ENCODE measurements at regions not wholly inside any gene's neighbourhood (a gene's known extent, or its start where the extent isn't known, plus 50 kb on each side); places are given as distances from the start of the nearest gene placed in this dataset.

- CTCF ChIA-PET, result no interaction called here
- POLR2A ChIA-PET, result no interaction called here
- Mint-ChIP-seq H3K9me3 (ENCODE audit: unreplicated experiment) (no peaks in the 10 kb centered on the region), H3K4me1 (ENCODE audit: insufficient read depth, unreplicated experiment) (no peaks in the 10 kb centered on the region), H3K4me3 (ENCODE audit: unreplicated experiment) (no peak overlapping the region), H3K27me3 (ENCODE audit: insufficient read depth, unreplicated experiment) (no peaks in the 10 kb centered on the region), H3K36me3 (ENCODE audit: insufficient read depth, unreplicated experiment) (no peaks in the 10 kb centered on the region), H3K27ac (ENCODE audit: low read depth, unreplicated experiment) (no peak overlapping the region)
- intact Hi-C loops (cut with micrococcal nuclease), result no loop called here
- BruUV-seq (replicated peaks), result no TSS peak
- TF ChIP-seq CTCF (IDR thresholded peaks at IDR 0.05; ENCODE audit: unreplicated experiment), result no peak
- DNase-seq (ENCODE audit: unreplicated experiment), result no peak
Measured at GRCh38 chr4:123209436-123209835, 187.2 kb upstream of the SPRY1 start.

GRCh38 chr4:123215536-123215935 is 181.1 kb upstream of the SPRY1 start:
- no peak for DNase-seq (ENCODE audit: unreplicated experiment)
- no peaks in the 10 kb centered on the region for H3K27me3 Mint-ChIP-seq (ENCODE audit: insufficient read depth, unreplicated experiment)
- H3K9me3 Mint-ChIP-seq (ENCODE audit: unreplicated experiment), result no peaks in the 10 kb centered on the region
- intact Hi-C loops (cut with micrococcal nuclease), result no loop called here
- no peak overlapping the region for H3K27ac Mint-ChIP-seq (ENCODE audit: low read depth, unreplicated experiment)
- no TSS peak for BruUV-seq (replicated peaks)
- no peak for TF ChIP-seq CTCF (IDR thresholded peaks at IDR 0.05; ENCODE audit: unreplicated experiment)
- CTCF ChIA-PET, result no interaction called here
- H3K4me1 Mint-ChIP-seq (ENCODE audit: insufficient read depth, unreplicated experiment), result no peaks in the 10 kb centered on the region
- POLR2A ChIA-PET, result no interaction called here
- no peak overlapping the region for H3K4me3 Mint-ChIP-seq (ENCODE audit: unreplicated experiment)
- H3K36me3 Mint-ChIP-seq (ENCODE audit: insufficient read depth, unreplicated experiment), result no peaks in the 10 kb centered on the region

- intact Hi-C loops (cut with micrococcal nuclease), result no loop called here
- DNase-seq (ENCODE audit: unreplicated experiment), result no peak
- CTCF ChIA-PET, result no interaction called here
- Mint-ChIP-seq H3K9me3 (ENCODE audit: unreplicated experiment) (no peaks in the 10 kb centered on the region), H3K27ac (ENCODE audit: low read depth, unreplicated experiment) (no peak overlapping the region), H3K4me3 (ENCODE audit: unreplicated experiment) (no peak overlapping the region), H3K27me3 (ENCODE audit: insufficient read depth, unreplicated experiment) (no peaks in the 10 kb centered on the region), H3K4me1 (ENCODE audit: insufficient read depth, unreplicated experiment) (no peaks in the 10 kb centered on the region), H3K36me3 (ENCODE audit: insufficient read depth, unreplicated experiment) (no peaks in the 10 kb centered on the region)
- POLR2A ChIA-PET, result no interaction called here
- no TSS peak for BruUV-seq (replicated peaks)
- no peak for TF ChIP-seq CTCF (IDR thresholded peaks at IDR 0.05; ENCODE audit: unreplicated experiment)
Measured at GRCh38 chr4:123216543-123216942, 180.1 kb upstream of the SPRY1 start.

DNA sequence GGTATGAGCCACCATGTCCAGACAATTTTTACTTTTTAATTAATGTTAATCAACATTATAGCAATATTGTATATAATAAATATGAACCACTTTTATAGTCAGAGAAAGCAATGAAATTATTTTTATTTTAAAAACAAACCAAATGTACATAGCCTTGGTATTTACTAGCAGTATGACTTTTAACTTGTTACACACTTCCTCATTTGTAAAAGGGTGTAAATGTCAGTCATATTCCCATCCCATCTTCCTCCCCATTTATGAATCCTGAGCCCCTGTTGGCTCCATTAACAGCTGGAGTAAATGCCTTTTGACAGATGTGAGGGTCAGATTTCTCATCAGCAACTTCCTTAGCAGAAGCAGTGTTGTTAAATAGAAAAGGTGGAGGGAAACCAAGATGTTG is 179.6 kb upstream of the SPRY1 start:
- DNase-seq (ENCODE audit: unreplicated experiment), result no peak
- no peaks in the 10 kb centered on the region for H3K36me3 Mint-ChIP-seq (ENCODE audit: insufficient read depth, unreplicated experiment)
- no peaks in the 10 kb centered on the region for H3K4me1 Mint-ChIP-seq (ENCODE audit: insufficient read depth, unreplicated experiment)
- no TSS peak for BruUV-seq (replicated peaks)
- H3K4me3 Mint-ChIP-seq (ENCODE audit: unreplicated experiment), result no peak overlapping the region
- ChIA-PET CTCF (no interaction called here), POLR2A (no interaction called here)
- no peak overlapping the region for H3K27ac Mint-ChIP-seq (ENCODE audit: low read depth, unreplicated experiment)
- intact Hi-C loops (cut with micrococcal nuclease), result no loop called here
- H3K27me3 Mint-ChIP-seq (ENCODE audit: insufficient read depth, unreplicated experiment), result no peaks in the 10 kb centered on the region
- TF ChIP-seq CTCF (IDR thresholded peaks at IDR 0.05; ENCODE audit: unreplicated experiment), result no peak
- H3K9me3 Mint-ChIP-seq (ENCODE audit: unreplicated experiment), result no peaks in the 10 kb centered on the region

All from MCF 10A (cell line).